Kidney epithelial cell (primary cell): ENCODE measurements at regions not wholly inside any gene's neighbourhood (a gene's known extent, or its start where the extent isn't known, plus 50 kb on each side); places are given as distances from the start of the nearest gene placed in this dataset.

ENCODE experiments used
- DNase-seq: peaks from one replicate; pipeline ENCODE4 v3.0.0-alpha.2; 2010; ENCODE audit warnings: low read depth
- H3K27me3 ChIP-seq: 2 replicates; pipeline ENCODE4 v1.6.0; 2011; ENCODE audit warnings: low read length; ENCODE audit not compliant: control insufficient read depth, insufficient read depth
- H3K36me3 ChIP-seq: 2 replicates; pipeline ENCODE4 v1.5.1; 2011; ENCODE audit warnings: low read length; ENCODE audit not compliant: control insufficient read depth, insufficient read depth
- H3K4me3 ChIP-seq: 2 replicates; pipeline ENCODE4 v1.5.1; 2011; ENCODE audit warnings: low read depth, mild to moderate bottlenecking, control low read depth, low read length
- TF ChIP-seq, protein P1 (sequence below): IDR thresholded peaks from 2 replicates; pipeline ENCODE4 v1.5.1; 2011; ENCODE audit warnings: mild to moderate bottlenecking, moderate library complexity, low read length, control low read depth, inconsistent platforms; ENCODE audit not compliant: insufficient read depth, poor library complexity, severe bottlenecking

DNA sequence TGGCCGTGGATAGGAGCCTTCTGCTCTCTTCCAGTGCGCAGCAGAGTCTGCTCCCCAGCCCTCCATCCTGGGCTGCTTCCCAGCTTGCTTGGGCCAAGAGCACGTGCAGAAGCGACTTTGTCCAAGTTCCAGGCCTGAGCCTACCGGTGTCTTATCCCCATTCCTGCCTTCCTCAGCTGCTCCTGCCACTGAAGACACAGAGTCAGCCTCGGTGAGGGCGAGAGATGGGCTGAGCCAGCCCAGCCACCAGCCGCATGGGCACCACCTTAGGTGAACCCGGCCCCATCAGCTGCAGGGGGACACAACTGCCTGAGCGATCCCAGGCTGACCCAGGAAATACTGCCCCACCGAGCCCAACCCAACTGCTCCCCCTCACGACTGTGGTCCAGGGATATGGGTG, 847.8 kb downstream of the TBC1D22A start:
- TF ChIP-seq, protein P1, sequence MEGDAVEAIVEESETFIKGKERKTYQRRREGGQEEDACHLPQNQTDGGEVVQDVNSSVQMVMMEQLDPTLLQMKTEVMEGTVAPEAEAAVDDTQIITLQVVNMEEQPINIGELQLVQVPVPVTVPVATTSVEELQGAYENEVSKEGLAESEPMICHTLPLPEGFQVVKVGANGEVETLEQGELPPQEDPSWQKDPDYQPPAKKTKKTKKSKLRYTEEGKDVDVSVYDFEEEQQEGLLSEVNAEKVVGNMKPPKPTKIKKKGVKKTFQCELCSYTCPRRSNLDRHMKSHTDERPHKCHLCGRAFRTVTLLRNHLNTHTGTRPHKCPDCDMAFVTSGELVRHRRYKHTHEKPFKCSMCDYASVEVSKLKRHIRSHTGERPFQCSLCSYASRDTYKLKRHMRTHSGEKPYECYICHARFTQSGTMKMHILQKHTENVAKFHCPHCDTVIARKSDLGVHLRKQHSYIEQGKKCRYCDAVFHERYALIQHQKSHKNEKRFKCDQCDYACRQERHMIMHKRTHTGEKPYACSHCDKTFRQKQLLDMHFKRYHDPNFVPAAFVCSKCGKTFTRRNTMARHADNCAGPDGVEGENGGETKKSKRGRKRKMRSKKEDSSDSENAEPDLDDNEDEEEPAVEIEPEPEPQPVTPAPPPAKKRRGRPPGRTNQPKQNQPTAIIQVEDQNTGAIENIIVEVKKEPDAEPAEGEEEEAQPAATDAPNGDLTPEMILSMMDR, result no peak
- H3K36me3 ChIP-seq, result no peaks in the 10 kb centered on the region
- H3K27me3 ChIP-seq, result no peaks in the 10 kb centered on the region
- no peak overlapping the region for H3K4me3 ChIP-seq
- no peak for DNase-seq

DNA sequence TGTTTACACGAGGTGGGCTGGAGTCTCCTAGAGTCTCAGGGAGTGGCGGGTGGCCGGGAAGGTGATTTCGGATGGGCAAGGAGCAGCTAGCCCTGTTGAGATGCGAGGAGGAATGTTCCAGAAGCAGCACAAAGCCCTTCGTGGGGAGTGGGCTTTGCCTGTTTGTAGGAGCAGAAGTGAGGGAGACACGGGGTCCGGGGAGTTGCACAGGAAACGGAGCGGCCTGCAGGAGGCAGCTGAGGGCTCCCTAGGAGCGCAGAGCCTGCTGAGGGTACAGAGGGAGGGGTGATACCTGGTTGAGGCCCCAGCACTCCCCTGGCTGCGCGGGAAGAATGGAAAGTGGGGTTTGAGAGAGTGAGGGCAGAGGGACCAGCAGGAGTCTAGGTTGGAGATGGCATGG, 847.2 kb downstream of the TBC1D22A start:
- DNase-seq, result no peak
- Histone ChIP-seq H3K4me3 (no peak overlapping the region), H3K27me3 (no peaks in the 10 kb centered on the region), H3K36me3 (no peaks in the 10 kb centered on the region)
- TF ChIP-seq, protein P1, result no peak

DNA sequence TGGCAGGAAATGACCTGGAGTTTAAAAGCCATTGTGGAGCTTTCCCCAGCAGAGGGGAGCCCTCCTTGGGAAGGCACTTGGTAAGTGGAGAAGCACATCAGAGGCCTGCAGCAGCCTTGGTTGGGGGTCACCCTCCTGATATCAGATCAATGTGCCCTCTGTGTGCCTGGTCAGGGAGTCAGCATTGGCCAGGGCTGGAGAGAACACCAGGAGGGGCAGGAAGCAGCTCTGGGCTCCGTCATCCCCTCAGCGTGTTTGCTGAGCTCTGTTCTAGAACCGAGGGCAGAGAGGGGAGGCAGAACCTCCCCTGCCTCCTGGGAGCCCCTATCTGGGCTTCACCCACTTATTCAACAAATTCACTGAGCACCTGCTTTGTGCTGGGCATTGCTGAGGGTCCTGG, 846.0 kb downstream of the TBC1D22A start:
- Histone ChIP-seq H3K27me3 (no peaks in the 10 kb centered on the region), H3K4me3 (no peak overlapping the region), H3K36me3 (no peaks in the 10 kb centered on the region)
- no peak for DNase-seq
- TF ChIP-seq, protein P1, result no peak

DNA sequence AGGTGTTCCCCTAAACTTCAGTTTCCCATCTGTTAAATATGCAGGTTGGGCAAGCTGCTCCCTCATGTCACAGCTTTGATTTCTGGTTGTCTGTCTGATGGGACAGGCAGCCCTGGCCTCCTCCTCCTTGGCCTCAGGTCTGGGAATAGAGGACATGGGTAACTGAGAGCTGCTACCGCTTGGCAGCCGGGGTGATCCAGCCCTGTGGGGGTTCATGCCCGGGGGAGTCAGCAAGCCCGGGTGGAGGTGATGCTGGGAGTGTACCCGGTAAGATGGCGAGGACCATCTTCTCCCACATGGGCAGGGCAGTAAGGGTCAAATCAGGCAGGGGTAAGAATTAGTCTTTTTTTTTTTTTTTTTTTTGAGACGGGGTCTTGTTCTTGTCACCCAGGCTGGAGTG, 845.0 kb downstream of the TBC1D22A start:
- TF ChIP-seq, protein P1, result no peak
- DNase-seq, result no peak
- no peaks in the 10 kb centered on the region for H3K27me3 ChIP-seq
- no peak overlapping the region for H3K4me3 ChIP-seq
- no peaks in the 10 kb centered on the region for H3K36me3 ChIP-seq

DNA sequence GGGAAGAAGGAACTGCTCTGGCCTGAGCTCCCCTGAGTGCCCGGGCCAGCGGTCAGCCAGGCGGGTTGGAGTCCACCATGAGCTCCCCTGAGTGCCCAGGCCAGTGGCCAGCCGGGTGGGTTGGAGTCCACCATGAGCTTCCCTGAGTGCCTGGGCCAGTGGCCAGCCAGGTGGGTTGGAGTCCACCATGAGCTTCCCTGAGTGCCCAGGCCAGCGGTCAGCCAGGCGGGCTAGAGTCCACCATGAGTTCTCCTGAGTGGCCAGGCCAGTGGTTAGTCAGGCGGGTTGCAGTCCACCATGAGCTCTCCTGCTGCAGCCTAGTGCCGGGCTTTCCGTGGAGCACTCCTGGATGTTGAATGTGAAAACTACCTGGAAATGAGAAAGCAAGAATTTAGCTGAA, 844.0 kb downstream of the TBC1D22A start:
- Histone ChIP-seq H3K36me3 (no peaks in the 10 kb centered on the region), H3K27me3 (no peaks in the 10 kb centered on the region), H3K4me3 (no peak overlapping the region)
- TF ChIP-seq, protein P1, result no peak
- no peak for DNase-seq

DNA sequence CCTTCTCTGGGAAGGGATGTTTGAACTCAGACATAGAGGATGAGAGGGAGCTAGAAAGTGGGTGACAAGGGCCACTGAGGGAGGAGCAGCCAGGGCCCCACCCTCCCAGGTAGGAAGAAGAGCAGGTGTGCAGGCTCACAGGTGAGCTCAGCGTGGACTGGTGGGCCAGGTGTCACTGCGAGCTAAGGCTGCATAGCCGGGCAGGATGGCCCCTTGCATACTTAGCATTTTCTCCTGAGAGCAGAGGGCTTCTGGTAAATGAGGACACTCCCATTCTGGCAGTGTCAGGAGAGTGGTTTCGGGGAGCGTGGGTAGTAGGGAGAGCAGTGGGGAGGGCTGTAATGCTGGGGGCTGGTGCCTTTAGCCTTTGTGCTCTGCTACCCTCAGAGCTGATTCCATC, 843.4 kb downstream of the TBC1D22A start:
- Histone ChIP-seq H3K4me3 (no peak overlapping the region), H3K27me3 (no peaks in the 10 kb centered on the region), H3K36me3 (no peaks in the 10 kb centered on the region)
- DNase-seq, result no peak
- TF ChIP-seq, protein P1, result no peak
